Brain pericyte (primary cell): ENCODE measurements at regions not wholly inside any gene's neighbourhood (a gene's known extent, or its start where the extent isn't known, plus 50 kb on each side); places are given as distances from the start of the nearest gene placed in this dataset.

Source experiments
- DNase-seq: peaks from one replicate; pipeline ENCODE4 v3.0.0-alpha.2; 2012; ENCODE audit warnings: low read depth, low spot score

GRCh38 chr6:15994814-15995459, 133.9 kb upstream of the MYLIP start:
- DNase-seq, result no peak

GRCh38 chr6:15993716-15994228, 135.1 kb upstream of the MYLIP start:
- no peak for DNase-seq

GRCh38 chr6:15990179-15990578, 138.7 kb upstream of the MYLIP start:
- no peak for DNase-seq

GRCh38 chr6:15989397-15989796, 139.5 kb upstream of the MYLIP start:
- DNase-seq, result no peak

GRCh38 chr6:15987569-15987968, 141.3 kb upstream of the MYLIP start:
- DNase-seq, result no peak

GRCh38 chr6:15986027-15986629, 142.8 kb upstream of the MYLIP start:
- no peak for DNase-seq

GRCh38 chr6:15985379-15985959, 143.4 kb upstream of the MYLIP start:
- no peak for DNase-seq

GRCh38 chr6:15981956-15982355, 146.9 kb upstream of the MYLIP start:
- DNase-seq, result no peak

GRCh38 chr6:15980801-15981200, 148.1 kb upstream of the MYLIP start:
- DNase-seq, result no peak

- DNase-seq, result no peak
Observed at GRCh38 chr6:15978426-15978825, 150.5 kb upstream of the MYLIP start.

GRCh38 chr6:15977050-15977449, 151.8 kb upstream of the MYLIP start:
- no peak for DNase-seq

GRCh38 chr6:15974817-15975216, 154.1 kb upstream of the MYLIP start:
- DNase-seq, result no peak

- DNase-seq, result no peak
Observed at GRCh38 chr6:15970517-15970916, 158.4 kb upstream of the MYLIP start.

GRCh38 chr6:15969236-15969778, 159.6 kb upstream of the MYLIP start:
- no peak for DNase-seq

GRCh38 chr6:15968519-15968918, 160.4 kb upstream of the MYLIP start:
- no peak for DNase-seq

GRCh38 chr6:15966000-15966520, 162.8 kb upstream of the MYLIP start:
- DNase-seq, result no peak

- no peak for DNase-seq
Observed at GRCh38 chr6:15962449-15962764, 166.5 kb upstream of the MYLIP start.

GRCh38 chr6:15961635-15962448, 167.0 kb upstream of the MYLIP start:
- DNase-seq, result no peak

- DNase-seq, result no peak
Observed at GRCh38 chr6:15960740-15961634, 167.9 kb upstream of the MYLIP start.

- no peak for DNase-seq
Observed at GRCh38 chr6:15957655-15958169, 171.2 kb upstream of the MYLIP start.
